Activated CD4-positive, alpha-beta T cell treated with anti-CD3 and anti-CD28 coated beads, Interleukin-2, amount 50 U/mL, for 16 hours (primary cell): ENCODE measurements at regions not wholly inside any gene's neighbourhood (a gene's known extent, or its start where the extent isn't known, plus 50 kb on each side); places are given as distances from the start of the nearest gene placed in this dataset.
"Not testable (repeated sequence)": the region's sequence is repeated elsewhere in the genome, so short reads cannot be mapped to it uniquely, and the experiment has no call there.

Source experiments
- DNase-seq: peaks from one replicate; pipeline ENCODE4 v3.0.0-alpha.2; 2020

GRCh38 chr13:74266309-74266708 lies 132.1 kb upstream of the KLF12 start:
- no peak for DNase-seq

DNA sequence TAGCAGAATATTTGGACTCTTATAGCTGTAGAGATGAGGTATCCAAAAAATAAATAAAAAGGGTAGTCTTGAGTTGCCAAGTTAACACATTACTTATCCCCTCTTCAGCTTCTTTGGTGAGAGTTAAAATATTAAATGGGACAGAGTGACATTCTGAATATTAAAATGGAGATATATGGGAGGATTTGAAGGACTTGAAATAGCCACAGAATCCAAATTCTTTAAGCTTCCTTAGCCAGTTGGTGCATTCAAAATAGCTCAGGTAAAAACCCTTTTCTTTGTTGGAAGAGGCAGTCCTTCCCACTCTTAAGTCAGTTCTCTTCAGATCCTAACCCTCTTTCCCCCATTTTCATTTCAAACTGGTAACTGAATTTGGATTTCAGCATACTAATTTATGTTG lies 130.1 kb upstream of the KLF12 start:
- DNase-seq: no peak

GRCh38 chr13:74260420-74260819 lies 126.2 kb upstream of the KLF12 start:
- not testable (repeated sequence) for DNase-seq

GRCh38 chr13:74259641-74260040 lies 125.4 kb upstream of the KLF12 start:
- DNase-seq: no peak

DNA sequence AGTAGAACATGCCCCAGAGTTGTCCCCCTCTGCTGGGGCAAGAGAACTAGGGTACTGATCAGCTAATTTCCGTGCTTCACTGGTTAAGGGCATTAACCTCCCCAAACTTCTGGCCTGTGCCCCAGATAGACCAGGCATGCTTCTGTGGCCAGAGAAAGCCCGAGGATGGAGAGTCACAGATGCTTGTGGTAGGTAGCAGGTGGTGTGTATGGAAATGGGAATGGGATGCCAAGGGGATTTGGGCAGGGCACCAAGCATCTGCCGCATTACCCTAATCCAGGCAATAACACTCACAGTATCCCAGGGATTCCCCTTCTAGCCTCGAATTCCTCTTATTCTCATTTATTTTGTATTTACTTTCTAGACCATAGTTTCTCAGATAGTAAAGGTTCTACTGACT lies 124.8 kb upstream of the KLF12 start:
- no peak for DNase-seq

- no peak for DNase-seq
Measured at GRCh38 chr13:74256969-74257368, 122.8 kb upstream of the KLF12 start.

DNA sequence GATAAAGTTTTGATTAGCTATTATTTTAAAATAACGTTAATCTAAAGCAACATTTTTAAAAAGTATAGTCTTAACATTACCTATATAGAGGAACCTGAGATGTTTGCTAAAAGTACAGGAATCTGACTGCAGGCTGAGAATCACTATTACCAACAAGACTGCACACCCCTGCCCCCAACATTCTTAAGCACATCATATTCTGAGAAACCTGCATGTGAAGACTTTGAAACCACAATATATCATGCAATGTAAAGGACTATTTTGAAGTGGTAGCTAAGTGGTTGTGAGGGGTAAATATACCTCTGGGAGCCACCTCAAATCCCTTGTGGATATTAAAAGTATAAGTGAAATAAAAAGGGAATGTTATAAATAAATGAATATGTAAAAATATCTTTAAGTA lies 119.0 kb upstream of the KLF12 start:
- DNase-seq: no peak

DNA sequence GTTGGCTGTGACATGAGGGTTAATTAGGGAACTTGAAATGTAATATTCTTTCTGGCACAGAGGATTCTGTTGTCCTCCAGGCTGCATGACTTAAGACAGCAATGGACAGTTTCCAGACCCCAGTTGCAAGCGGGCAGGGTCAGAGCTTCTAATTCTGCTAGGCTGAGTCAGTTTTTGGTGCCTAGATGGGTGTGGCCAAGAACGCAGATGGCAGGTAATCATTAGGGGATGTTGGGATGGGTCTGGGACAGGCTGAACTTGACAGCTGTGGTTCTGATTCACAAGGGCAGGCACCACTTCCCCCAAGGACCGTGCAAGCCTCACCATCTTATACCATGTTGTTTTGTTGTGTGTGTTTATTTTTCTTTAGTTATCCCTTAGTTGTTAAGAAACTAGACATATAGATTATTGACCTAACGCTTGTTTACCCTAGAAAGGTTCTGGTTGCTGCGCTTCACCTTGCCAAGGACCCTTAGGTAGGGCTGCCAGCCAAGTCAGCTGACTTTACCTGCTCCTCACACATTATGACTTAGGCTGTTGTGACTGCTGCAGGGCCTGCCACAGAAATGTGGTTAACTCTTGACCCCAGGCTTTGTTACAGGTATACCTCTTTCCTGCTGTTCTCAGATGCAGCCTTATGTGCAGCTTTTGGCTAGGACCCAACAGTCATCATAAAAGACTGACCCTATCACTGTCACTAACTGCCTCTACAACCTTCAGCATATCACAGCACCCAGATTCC lies 117.7 kb upstream of the KLF12 start:
- DNase-seq: no peak

DNA sequence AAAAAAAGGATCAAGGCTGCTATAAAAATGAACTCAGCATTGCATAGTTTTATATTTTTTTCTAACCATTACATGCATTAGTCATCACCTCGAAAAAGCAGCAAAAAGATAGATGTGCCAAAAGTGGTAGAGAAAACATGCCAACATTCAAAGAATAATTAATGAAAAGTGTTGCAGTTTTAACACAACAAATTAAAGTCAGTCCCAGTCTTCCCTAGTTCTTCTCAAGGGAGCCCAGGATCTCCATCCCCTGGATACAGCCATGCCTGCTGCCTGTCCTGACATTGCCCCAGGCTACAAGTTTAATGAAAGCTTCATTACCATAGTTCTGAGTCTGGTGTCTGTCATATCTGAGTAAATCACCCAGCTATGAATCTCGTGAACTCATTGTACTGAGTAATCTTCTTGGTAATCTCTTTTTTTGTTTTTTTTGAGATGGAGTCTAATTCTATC lies 116.6 kb upstream of the KLF12 start:
- no peak for DNase-seq

DNA sequence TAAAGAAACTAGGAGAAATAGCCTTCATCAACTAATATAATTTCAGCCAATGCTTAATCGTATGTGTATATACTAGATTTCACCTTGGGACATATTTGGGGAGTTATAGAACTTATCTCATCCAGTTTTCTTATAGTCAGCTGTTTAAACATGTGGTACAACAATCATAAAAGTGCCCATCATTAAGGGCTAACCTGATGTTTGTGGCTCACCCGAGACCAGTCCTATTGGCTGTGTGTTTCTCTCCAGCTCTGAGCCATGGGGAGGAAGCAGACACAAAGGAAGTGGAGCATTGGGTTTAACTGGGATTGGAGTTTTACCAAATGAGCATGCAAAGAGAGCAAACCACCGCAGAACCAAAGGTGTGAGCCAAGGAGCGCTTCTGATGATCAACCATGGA lies 114.3 kb upstream of the KLF12 start:
- no peak for DNase-seq

- no peak for DNase-seq
Measured at GRCh38 chr13:74246487-74246886, 112.3 kb upstream of the KLF12 start.

GRCh38 chr13:74243637-74244526 lies 109.7 kb upstream of the KLF12 start:
- DNase-seq: peak; percentile 74

DNA sequence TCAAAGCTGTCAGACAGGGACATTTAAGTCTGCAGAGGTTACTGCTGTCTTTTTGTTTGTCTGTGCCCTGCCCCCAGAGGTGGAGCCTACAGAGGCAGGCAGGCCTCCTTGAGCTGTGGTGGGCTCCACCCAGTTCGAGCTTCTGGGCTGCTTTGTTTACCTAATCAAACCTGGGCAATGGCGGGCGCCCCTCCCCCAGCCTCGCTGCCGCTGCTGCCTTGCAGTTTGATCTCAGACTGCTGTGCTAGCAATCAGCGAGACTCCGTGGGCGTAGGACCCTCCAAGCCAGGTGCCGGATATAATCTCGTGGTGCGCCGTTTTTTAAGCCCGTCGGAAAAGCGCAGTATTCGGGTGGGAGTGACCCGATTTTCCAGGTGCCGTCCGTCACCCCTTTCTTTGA lies 107.1 kb upstream of the KLF12 start:
- DNase-seq: not testable (repeated sequence)

- no peak for DNase-seq
Measured at GRCh38 chr13:74230984-74231501, 96.8 kb upstream of the KLF12 start.

GRCh38 chr13:74229242-74229641 lies 95.0 kb upstream of the KLF12 start:
- no peak for DNase-seq

DNA sequence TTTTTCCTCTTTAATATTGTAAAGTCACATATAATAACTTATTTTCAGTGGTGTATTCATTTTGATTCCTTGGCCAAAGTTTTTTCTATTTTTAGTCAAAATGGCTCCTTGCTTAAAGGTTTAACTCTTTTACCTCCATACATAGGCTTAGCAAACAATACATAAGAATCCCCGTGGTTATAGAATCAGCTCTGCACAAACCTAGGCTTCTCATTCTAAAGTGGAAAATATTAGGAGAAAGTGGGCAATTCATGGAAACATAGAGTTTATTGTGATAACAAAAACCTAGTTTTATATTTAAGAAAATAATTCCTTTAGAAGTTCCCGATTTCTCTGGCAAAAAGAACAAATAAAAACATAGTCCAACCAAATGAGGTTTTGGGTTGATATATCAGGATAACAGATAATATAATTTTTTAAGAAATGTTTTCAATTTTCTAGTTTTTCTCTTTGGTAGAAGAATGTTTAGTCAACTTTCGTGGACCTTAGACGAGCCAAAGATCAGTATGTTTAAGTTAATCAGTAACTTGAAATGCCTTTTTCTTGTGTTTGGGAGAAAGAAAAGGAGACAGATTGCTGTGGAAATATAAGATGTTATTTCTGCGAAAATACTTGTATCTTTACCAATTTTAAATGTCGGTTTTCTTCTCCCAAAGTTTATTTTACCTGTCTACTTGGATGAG lies 93.4 kb upstream of the KLF12 start:
- no peak for DNase-seq

DNA sequence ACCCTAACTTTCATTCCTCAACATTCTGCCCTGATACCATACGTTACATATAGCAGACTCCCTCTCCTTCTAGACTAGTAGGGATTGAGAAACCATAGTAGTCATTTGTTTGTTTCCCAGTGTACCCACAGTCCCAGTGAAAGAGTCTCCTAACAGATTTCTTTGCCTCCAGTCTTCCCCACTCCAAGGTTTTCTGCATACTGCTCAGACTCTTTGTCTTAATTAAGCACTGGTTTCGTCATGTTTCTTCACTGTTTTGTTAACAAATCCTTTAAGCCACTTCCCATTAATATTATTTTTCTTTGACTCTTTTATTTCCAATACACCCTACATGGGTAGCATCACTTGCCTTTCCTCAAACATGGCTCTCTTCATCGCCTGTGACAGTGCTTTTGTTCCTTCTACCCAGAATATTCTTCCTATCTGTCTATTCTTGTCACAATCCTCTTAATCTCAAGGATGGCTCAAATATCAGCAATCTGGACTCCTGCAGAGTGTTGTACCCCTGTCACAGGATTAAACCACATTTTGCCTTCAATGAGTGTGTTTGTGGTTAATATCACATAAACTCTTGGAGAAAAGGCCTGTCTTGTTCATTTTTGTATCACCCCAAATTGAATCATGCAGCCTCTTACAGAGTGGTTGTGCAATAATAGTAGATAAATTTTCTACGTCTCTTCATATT lies 92.7 kb upstream of the KLF12 start:
- no peak for DNase-seq

- DNase-seq: no peak
Measured at GRCh38 chr13:74221752-74222151, 87.5 kb upstream of the KLF12 start.

DNA sequence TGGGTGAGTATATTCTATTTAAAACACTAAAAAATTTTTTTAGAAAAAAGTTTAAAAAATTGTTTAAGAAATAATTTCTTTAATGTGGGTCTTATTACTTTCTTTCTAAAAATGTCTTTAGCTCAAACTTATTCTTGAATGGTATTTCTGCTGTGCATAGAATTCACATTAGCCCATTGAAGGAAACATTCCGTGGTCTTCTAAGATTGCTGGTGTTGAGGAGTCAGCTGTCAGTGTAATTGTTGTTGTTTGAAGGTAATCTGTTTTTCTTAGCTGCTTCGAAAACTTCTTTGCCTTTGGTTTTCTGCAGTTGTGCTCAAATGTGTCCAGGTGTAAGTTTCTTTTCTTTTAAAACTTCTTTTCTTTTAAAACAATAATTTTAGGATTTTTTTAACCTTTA lies 85.4 kb upstream of the KLF12 start:
- no peak for DNase-seq

DNA sequence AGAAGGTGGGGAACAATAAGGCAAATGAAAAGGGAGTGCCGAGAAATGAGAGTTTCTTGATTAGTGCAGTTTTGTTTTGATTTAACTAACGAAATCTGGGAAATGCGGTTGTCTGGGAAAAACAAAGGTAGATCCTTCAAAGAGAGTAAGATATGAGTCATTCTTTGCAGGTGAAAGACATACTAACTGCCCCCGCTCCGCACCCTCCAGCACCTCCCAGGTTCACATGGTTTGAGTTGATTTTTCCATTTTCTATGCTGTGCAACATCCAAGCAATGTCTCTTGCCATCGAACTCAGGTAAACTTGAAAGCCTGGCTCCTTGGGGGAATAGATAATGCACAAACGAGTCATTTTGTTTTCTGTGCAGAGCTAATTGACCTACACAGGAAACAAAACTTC lies 84.1 kb upstream of the KLF12 start:
- DNase-seq: no peak

GRCh38 chr13:74217811-74218210 lies 83.6 kb upstream of the KLF12 start:
- no peak for DNase-seq

DNA sequence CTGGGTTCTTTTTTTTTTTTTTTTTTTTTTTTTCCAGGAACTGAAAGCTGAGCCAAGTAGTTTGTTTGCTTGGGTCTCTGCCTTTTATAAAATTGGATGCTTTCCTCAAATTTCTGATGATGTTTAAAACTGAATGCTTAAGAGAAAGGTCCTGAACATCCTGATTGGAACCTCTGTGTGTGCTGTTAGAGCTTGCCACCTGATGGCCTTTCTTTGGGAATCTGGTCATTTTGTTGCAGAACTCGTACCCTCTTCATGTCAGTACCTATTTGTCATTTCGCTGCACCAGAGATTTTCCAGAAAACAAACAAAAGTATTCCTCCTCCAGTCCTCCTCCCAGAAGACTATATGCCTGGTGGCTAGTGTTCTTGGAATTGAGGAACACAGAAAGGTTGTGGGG lies 81.2 kb upstream of the KLF12 start:
- no peak for DNase-seq

GRCh38 chr13:74214321-74214720 lies 80.1 kb upstream of the KLF12 start:
- DNase-seq: no peak
